RWPE2 (cell line): ENCODE measurements at regions not wholly inside any gene's neighbourhood (a gene's known extent, or its start where the extent isn't known, plus 50 kb on each side); places are given as distances from the start of the nearest gene placed in this dataset.
A peak's percentile ranks its signal among the peaks of the same experiment; 100 is the strongest.

Experiments
- ATAC-seq: fragments of 200-7000 bp; cut with Tn5 transposase; 3 replicates; pipeline ENCODE4 v1.9.1; 2021; ENCODE audit warnings: low read depth
- DNase-seq: peaks from one replicate; pipeline ENCODE4 v3.0.0-alpha.2; 2020; ENCODE audit warnings: low spot score
- H3K27ac ChIP-seq: fragments of 450-650 bp; 2 replicates; pipeline ENCODE4 v1.5.1; 2017; ENCODE audit warnings: mild to moderate bottlenecking; ENCODE audit not compliant: poor library complexity, severe bottlenecking
- H3K27me3 ChIP-seq: fragments of 250-450 bp; sonication (Bioruptor Pico); 2 replicates; pipeline ENCODE4 v1.5.1; 2021; ENCODE audit warnings: mild to moderate bottlenecking, moderate library complexity; ENCODE audit not compliant: insufficient read depth, poor library complexity, severe bottlenecking
- H3K36me3 ChIP-seq: fragments of 250-450 bp; sonication (Bioruptor Pico); 2 replicates; pipeline ENCODE4 v1.5.1; 2020; ENCODE audit warnings: low read depth, mild to moderate bottlenecking, moderate library complexity
- H3K4me1 ChIP-seq: fragments of 250-450 bp; sonication (Bioruptor Pico); 2 replicates; pipeline ENCODE4 v1.5.1; 2021; ENCODE audit warnings: mild to moderate bottlenecking, moderate library complexity; ENCODE audit not compliant: insufficient read depth, poor library complexity, severe bottlenecking
- H3K4me3 ChIP-seq: fragments of 250-450 bp; sonication (Bioruptor Pico); 2 replicates; pipeline ENCODE4 v1.5.1; 2021; ENCODE audit warnings: mild to moderate bottlenecking, moderate library complexity; ENCODE audit not compliant: severe bottlenecking
- H3K9me3 ChIP-seq: fragments of 250-450 bp; sonication (Bioruptor Pico); 2 replicates; pipeline ENCODE4 v1.5.1; 2021; ENCODE audit warnings: mild to moderate bottlenecking, moderate library complexity; ENCODE audit not compliant: severe bottlenecking
- TF ChIP-seq, protein P1 (sequence below): fragments of 450-650 bp; IDR thresholded peaks from one replicate; pipeline ENCODE4 v1.5.1; 2017; ENCODE audit warnings: mild to moderate bottlenecking, moderate library complexity; ENCODE audit not compliant: poor library complexity, severe bottlenecking

DNA sequence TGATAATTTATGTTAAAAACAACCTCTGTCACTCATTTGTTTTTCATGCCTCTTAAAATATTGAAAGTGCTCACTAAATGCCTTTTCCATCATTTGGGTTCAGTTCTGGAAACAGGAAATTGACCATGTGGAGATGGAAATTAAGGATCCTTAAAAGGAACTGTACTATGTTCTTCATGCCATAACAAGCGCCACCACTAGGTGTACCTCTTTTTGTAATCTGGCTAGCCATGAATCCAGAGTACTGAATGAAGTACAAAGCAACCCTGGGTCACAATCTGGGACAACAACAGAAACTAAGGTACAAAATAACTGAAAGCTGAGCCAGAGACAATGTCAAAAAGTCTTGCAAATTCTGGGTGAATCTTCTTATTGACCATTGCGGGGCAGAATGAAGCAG is 559.1 kb downstream of the FAM181B start:
- H3K36me3 ChIP-seq = no peaks in the 10 kb centered on the region
- no peak overlapping the region for H3K4me3 ChIP-seq
- DNase-seq (no peak), ATAC-seq (no peak)
- no peak overlapping the region for H3K27ac ChIP-seq
- no peaks in the 10 kb centered on the region for H3K9me3 ChIP-seq
- no peaks in the 10 kb centered on the region for H3K4me1 ChIP-seq
- TF ChIP-seq, protein P1, sequence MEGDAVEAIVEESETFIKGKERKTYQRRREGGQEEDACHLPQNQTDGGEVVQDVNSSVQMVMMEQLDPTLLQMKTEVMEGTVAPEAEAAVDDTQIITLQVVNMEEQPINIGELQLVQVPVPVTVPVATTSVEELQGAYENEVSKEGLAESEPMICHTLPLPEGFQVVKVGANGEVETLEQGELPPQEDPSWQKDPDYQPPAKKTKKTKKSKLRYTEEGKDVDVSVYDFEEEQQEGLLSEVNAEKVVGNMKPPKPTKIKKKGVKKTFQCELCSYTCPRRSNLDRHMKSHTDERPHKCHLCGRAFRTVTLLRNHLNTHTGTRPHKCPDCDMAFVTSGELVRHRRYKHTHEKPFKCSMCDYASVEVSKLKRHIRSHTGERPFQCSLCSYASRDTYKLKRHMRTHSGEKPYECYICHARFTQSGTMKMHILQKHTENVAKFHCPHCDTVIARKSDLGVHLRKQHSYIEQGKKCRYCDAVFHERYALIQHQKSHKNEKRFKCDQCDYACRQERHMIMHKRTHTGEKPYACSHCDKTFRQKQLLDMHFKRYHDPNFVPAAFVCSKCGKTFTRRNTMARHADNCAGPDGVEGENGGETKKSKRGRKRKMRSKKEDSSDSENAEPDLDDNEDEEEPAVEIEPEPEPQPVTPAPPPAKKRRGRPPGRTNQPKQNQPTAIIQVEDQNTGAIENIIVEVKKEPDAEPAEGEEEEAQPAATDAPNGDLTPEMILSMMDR = peak; percentile 13
- no peaks in the 10 kb centered on the region for H3K27me3 ChIP-seq

DNA sequence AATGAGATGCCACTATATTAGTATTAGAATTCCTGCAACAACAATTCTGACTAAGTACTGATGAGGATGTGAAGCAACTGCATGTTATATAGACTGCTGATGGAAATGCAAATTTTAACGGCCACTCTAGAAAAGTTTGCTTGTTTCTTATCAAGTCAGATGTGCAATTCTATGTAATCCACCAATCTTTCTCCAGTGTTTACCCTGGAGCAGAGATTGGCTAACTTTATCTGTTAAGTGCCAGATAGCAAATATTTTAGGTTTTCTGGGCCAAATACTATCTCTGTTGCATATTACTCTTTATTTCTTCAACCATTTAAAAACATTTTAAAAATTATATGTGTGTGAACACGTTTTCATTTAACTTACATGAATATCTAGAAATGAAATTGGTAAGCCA is 586.9 kb downstream of the FAM181B start:
- Histone ChIP-seq H3K27me3 (no peaks in the 10 kb centered on the region), H3K9me3 (no peaks in the 10 kb centered on the region), H3K4me1 (no peaks in the 10 kb centered on the region), H3K27ac (no peak overlapping the region), H3K4me3 (no peak overlapping the region), H3K36me3 (no peaks in the 10 kb centered on the region)
- TF ChIP-seq, protein P1 = no peak
- no peak for ATAC-seq
- no peak for DNase-seq

DNA sequence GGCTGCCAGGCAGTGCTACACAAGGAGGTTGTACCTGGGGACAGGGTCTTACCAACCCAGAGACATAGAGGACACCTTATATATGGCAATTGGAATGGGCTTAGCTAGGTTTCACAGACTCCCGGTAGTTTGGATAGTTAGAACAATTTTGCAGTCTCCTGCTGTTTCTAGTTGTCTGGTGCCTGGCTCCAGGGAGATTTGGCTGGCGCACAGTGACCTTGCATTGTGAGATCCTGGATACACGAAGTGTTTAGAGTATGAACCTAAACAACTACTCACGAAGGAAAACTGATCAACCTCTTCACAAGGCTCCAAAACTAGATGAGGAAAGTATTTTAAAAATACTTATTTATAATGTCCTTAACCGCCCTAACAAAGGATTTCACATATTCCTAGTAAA is 614.7 kb downstream of the FAM181B start:
- no peaks in the 10 kb centered on the region for H3K36me3 ChIP-seq

DNA sequence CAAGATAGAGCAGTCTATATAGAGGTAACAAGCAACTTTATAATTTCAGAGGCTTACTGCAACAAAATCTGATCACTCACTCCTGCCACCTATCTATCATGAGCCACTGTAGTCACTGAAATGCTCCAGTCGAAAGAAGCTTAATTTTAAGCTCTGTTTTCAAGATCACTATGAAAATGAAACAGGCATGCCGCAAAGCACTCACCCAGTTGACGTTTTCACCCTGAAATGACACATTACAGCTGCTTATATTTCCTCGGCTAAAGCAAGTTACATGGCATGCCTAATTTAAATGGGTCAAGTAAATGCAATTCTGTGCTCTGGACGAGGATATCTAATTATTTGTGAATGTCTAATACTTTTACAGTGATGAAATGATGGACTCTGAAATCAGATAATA is 616.3 kb downstream of the FAM181B start:
- H3K4me3 ChIP-seq = no peak overlapping the region
- H3K27ac ChIP-seq = no peak overlapping the region
- H3K4me1 ChIP-seq = no peaks in the 10 kb centered on the region
- ATAC-seq = no peak
- no peak for DNase-seq
- no peaks in the 10 kb centered on the region for H3K27me3 ChIP-seq
- no peaks in the 10 kb centered on the region for H3K9me3 ChIP-seq
- TF ChIP-seq, protein P1 = no peak
- no peaks in the 10 kb centered on the region for H3K36me3 ChIP-seq

More for the DNA sequence above, 614.7 kb downstream of the FAM181B start:
- ATAC-seq (no peak), DNase-seq (no peak)
- H3K27ac ChIP-seq = no peak overlapping the region
- no peak overlapping the region for H3K4me3 ChIP-seq
- no peaks in the 10 kb centered on the region for H3K27me3 ChIP-seq
- no peaks in the 10 kb centered on the region for H3K4me1 ChIP-seq
- TF ChIP-seq, protein P1 = no peak
- no peaks in the 10 kb centered on the region for H3K9me3 ChIP-seq

DNA sequence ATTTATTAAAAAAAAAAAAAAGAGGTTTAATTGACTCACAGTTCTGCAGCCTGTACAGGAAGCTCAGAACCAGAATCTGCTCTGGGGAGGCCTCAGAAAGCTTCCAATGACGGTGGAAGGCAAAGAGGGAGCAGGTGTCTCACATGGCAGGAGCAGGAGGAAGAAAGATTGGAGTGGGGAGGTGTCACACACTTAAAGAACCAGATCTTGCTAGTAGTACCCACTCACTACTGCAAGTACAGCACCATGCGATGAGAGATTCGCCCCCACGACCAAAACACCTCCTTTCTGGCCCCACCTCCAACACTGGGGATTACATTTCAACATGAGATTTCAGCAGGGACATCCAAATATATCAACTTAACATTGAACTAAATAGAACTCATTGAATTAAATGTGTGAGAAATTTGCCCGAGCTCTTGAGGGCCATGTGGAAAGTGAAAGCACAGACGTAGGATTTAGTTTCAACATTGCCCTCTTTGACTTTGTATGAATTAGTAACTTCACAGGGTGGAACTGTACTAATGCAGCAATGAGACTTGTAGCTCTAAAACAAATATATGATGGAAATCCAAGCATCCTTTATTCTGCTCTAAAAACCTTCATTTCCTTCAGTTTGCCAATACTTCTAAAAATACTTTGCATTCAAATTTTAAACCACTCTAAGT is 628.2 kb downstream of the FAM181B start:
- ATAC-seq (no peak), DNase-seq (no peak)
- TF ChIP-seq, protein P1 = no peak
- H3K9me3 ChIP-seq = no peaks in the 10 kb centered on the region
- H3K27me3 ChIP-seq = no peaks in the 10 kb centered on the region
- no peaks in the 10 kb centered on the region for H3K36me3 ChIP-seq
- H3K27ac ChIP-seq = no peak overlapping the region
- no peak overlapping the region for H3K4me3 ChIP-seq
- H3K4me1 ChIP-seq = no peaks in the 10 kb centered on the region
